ENCODE measurements at regions not wholly inside any gene's neighbourhood (a gene's known extent, or its start where the extent isn't known, plus 50 kb on each side); places are given as distances from the start of the nearest gene placed in this dataset.

DNA sequence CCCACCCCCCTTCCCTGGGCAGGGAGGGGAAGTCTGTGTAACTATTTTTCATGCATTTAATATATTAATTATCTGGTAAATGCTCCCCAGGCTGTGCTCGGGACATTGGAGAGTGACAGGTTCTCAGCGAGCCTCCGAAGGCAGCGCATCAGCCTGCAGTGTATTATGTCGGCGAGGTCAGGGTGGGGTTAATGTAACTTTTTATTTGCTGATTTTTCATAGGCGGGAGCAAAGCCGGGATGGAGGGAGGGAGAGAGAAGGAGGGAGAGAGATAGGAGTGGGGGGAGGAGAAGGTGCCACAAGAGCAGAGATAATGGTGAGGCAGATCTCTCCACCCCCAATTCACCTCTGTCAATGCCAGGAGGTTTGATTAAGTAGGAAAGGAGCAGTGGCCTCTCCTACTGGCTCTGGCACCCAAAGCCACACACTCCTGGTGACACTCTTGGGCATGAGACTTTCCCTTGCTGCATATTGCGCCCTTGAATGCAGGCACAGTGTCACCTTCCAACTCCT lies 104.0 kb downstream of the MRM1 start:
- H3K4me2 ChIP-seq (ENCODE audit: low read length) = no peak overlapping the region
- H3K9ac ChIP-seq (ENCODE audit: low read length) = no peak overlapping the region
- no TSS peak for BruUV-seq (replicated peaks)
- no peaks in the 10 kb centered on the region for H3K79me2 ChIP-seq (ENCODE audit: insufficient read depth, low read length)
- H3K9me2 ChIP-seq (ENCODE audit: insufficient read depth) = no peaks in the 10 kb centered on the region
- H3K27me3 ChIP-seq (ENCODE audit: insufficient read depth, low read length) = peaks cover 5% of the 10 kb centered on the region; the same call in 1 of the 2 replicates
- no peak for DNase-seq (ENCODE audit: low read depth, low spot score)
- H3K4me1 ChIP-seq (ENCODE audit: control insufficient read depth in 1 of 2, insufficient read depth in 2 of 2, low read length in 2 of 2) = no peaks in the 10 kb centered on the region
- ChIA-PET RAD21 (ENCODE audit: low non-redundant PET in 1 of 2, low total read pairs in 2 of 2, uncharacterized antibody in 2 of 2, unreplicated experiment in 2 of 2) (interaction anchor here in 1 of 2 experiments (0.8 kb wide), 1 partner anchor 342 kb away, joined by 4 read pairs; no protein-coding TSS in a partner anchor), CTCF (interaction anchor here (2.6 kb wide), 1 partner anchor 342 kb away, joined by 17 read pairs; no protein-coding TSS in a partner anchor), POLR2A (no interaction called here)
- H3K27ac ChIP-seq (ENCODE audit: low read depth, low read length) = no peak overlapping the region
- H4K20me1 ChIP-seq (ENCODE audit: insufficient read depth) = no peaks in the 10 kb centered on the region
- H3K9me3 ChIP-seq (ENCODE audit: control insufficient read depth in 1 of 2, insufficient read depth in 1 of 2, low read depth in 1 of 2, low read length in 2 of 2) = no peaks in the 10 kb centered on the region
- no peaks in the 10 kb centered on the region for H3K36me3 ChIP-seq (ENCODE audit: control insufficient read depth in 1 of 2, insufficient read depth in 2 of 2, low read length in 2 of 2)
- H2AFZ ChIP-seq (ENCODE audit: low read depth, low read length, poor library complexity, severe bottlenecking) = no peak overlapping the region
- no peak for ATAC-seq
- intact Hi-C loops (cut with micrococcal nuclease) = loop anchor here (10.0 kb wide), 1 partner anchor 79 kb away; no protein-coding TSS in a partner anchor
- H3K4me3 ChIP-seq (replicated peaks in 1 of 2; ENCODE audit: low read depth in 1 of 2, low read length in 2 of 2) = no peak overlapping the region
- TF ChIP-seq, protein P1, sequence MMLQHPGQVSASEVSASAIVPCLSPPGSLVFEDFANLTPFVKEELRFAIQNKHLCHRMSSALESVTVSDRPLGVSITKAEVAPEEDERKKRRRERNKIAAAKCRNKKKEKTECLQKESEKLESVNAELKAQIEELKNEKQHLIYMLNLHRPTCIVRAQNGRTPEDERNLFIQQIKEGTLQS (IDR thresholded peaks at IDR 0.05) = no peak
- TF ChIP-seq FOSL1 (IDR thresholded peaks at IDR 0.05; ENCODE audit: low read depth) (no peak), ZFX (IDR thresholded peaks at IDR 0.05) (no peak), REST (IDR thresholded peaks at IDR 0.05; ENCODE audit: low read depth) (no peak), CTCF (IDR thresholded peaks at IDR 0.05 in 2 of 3, conservative IDR thresholded peaks at IDR 0.05 in 1 of 3; ENCODE audit: borderline replicate concordance in 1 of 3, insufficient read depth in 1 of 3, low read depth in 2 of 3, low read length in 2 of 3) (no peak), EGR1 (IDR thresholded peaks at IDR 0.05; ENCODE audit: low read depth) (no peak), ZNF274 (IDR thresholded peaks at IDR 0.05; ENCODE audit: low read depth, low read length) (no peak), ELF1 (IDR thresholded peaks at IDR 0.05; ENCODE audit: borderline replicate concordance, low read depth) (no peak), EZH2 (IDR thresholded peaks at IDR 0.05) (no peak), CEBPB (IDR thresholded peaks at IDR 0.05; ENCODE audit: low read depth) (no peak), ZBTB33 (IDR thresholded peaks at IDR 0.05; ENCODE audit: extremely low read depth, insufficient replicate concordance, low read length) (no peak), SRF (IDR thresholded peaks at IDR 0.05; ENCODE audit: low read depth) (no peak), TCF7L2 (IDR thresholded peaks at IDR 0.05; ENCODE audit: borderline replicate concordance, extremely low read depth, insufficient read depth, insufficient read length) (no peak), SP1 (IDR thresholded peaks at IDR 0.05; ENCODE audit: low read depth) (no peak), CBX3 (IDR thresholded peaks at IDR 0.05; ENCODE audit: low read depth) (no peak), RAD21 (IDR thresholded peaks at IDR 0.05; ENCODE audit: low read depth) (no peak)
- TF ChIP-seq, protein P2, sequence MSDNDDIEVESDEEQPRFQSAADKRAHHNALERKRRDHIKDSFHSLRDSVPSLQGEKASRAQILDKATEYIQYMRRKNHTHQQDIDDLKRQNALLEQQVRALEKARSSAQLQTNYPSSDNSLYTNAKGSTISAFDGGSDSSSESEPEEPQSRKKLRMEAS (IDR thresholded peaks at IDR 0.05) = no peak
